ENCODE measurements at regions not wholly inside any gene's neighbourhood (a gene's known extent, or its start where the extent isn't known, plus 50 kb on each side); places are given as distances from the start of the nearest gene placed in this dataset.

- H3K4me1 ChIP-seq = no peaks in the 10 kb centered on the region
- H3K36me3 ChIP-seq = no peaks in the 10 kb centered on the region
- no peak overlapping the region for H3K4me3 ChIP-seq
- no peak overlapping the region for H3K27ac ChIP-seq
- DNase-seq = no peak
- H3K9me3 ChIP-seq (replicated peaks) = no peaks in the 10 kb centered on the region
- H3K27me3 ChIP-seq = no peaks in the 10 kb centered on the region
Measured at GRCh38 chr6:114577109-114577508, 234.3 kb upstream of the HS3ST5 start.

GRCh38 chr6:114576330-114576729 lies 233.5 kb upstream of the HS3ST5 start:
- Histone ChIP-seq H3K4me3 (no peak overlapping the region), H3K36me3 (no peaks in the 10 kb centered on the region), H3K27ac (no peak overlapping the region), H3K9me3 (replicated peaks) (no peaks in the 10 kb centered on the region), H3K27me3 (no peaks in the 10 kb centered on the region), H3K4me1 (no peaks in the 10 kb centered on the region)
- DNase-seq = no peak

- H3K4me1 ChIP-seq = no peaks in the 10 kb centered on the region
- no peaks in the 10 kb centered on the region for H3K9me3 ChIP-seq (replicated peaks)
- DNase-seq = no peak
Measured at GRCh38 chr6:114569669-114570068, 226.8 kb upstream of the HS3ST5 start.

GRCh38 chr6:114564302-114564933 lies 221.6 kb upstream of the HS3ST5 start:
- Histone ChIP-seq H3K27ac (no peak overlapping the region), H3K9me3 (replicated peaks) (no peaks in the 10 kb centered on the region), H3K27me3 (no peaks in the 10 kb centered on the region), H3K4me3 (no peak overlapping the region), H3K4me1 (no peaks in the 10 kb centered on the region), H3K36me3 (no peaks in the 10 kb centered on the region)
- no peak for DNase-seq

More at GRCh38 chr6:114569669-114570068, 226.8 kb upstream of the HS3ST5 start:
- H3K4me3 ChIP-seq = no peak overlapping the region
- H3K36me3 ChIP-seq = no peaks in the 10 kb centered on the region
- H3K27ac ChIP-seq = no peak overlapping the region
- no peaks in the 10 kb centered on the region for H3K27me3 ChIP-seq

- no peaks in the 10 kb centered on the region; the same call in 1 of the 2 replicates for H3K27me3 ChIP-seq
- no peaks in the 10 kb centered on the region for H3K36me3 ChIP-seq
- no peak for DNase-seq
- no peak overlapping the region for H3K4me3 ChIP-seq
- H3K27ac ChIP-seq = no peak overlapping the region
- H3K4me1 ChIP-seq = no peaks in the 10 kb centered on the region
- H3K9me3 ChIP-seq (replicated peaks) = no peaks in the 10 kb centered on the region
Measured at GRCh38 chr6:114559419-114559818, 216.6 kb upstream of the HS3ST5 start.

GRCh38 chr6:114558153-114558552 lies 215.3 kb upstream of the HS3ST5 start:
- no peak for DNase-seq
- H3K36me3 ChIP-seq = no peaks in the 10 kb centered on the region
- H3K4me1 ChIP-seq = no peaks in the 10 kb centered on the region
- H3K9me3 ChIP-seq (replicated peaks) = no peaks in the 10 kb centered on the region
- H3K27ac ChIP-seq = no peak overlapping the region
- H3K27me3 ChIP-seq = no peaks in the 10 kb centered on the region; the same call in 1 of the 2 replicates
- H3K4me3 ChIP-seq = no peak overlapping the region

- no peaks in the 10 kb centered on the region for H3K36me3 ChIP-seq
- H3K4me3 ChIP-seq = no peak overlapping the region
- H3K27ac ChIP-seq = no peak overlapping the region
- H3K9me3 ChIP-seq (replicated peaks) = no peaks in the 10 kb centered on the region
- no peaks in the 10 kb centered on the region; the same call in 1 of the 2 replicates for H3K27me3 ChIP-seq
- no peak for DNase-seq
- no peaks in the 10 kb centered on the region for H3K4me1 ChIP-seq
Measured at GRCh38 chr6:114556846-114557488, 214.1 kb upstream of the HS3ST5 start.

GRCh38 chr6:114550316-114550715 lies 207.5 kb upstream of the HS3ST5 start:
- no peaks in the 10 kb centered on the region for H3K27me3 ChIP-seq
- DNase-seq = no peak
- H3K4me3 ChIP-seq = no peak overlapping the region
- no peaks in the 10 kb centered on the region for H3K9me3 ChIP-seq (replicated peaks)
- no peaks in the 10 kb centered on the region for H3K36me3 ChIP-seq
- no peak overlapping the region for H3K27ac ChIP-seq
- no peaks in the 10 kb centered on the region for H3K4me1 ChIP-seq

GRCh38 chr6:114543696-114544095 lies 200.9 kb upstream of the HS3ST5 start:
- H3K27ac ChIP-seq = no peak overlapping the region
- H3K9me3 ChIP-seq (replicated peaks) = no peaks in the 10 kb centered on the region
- DNase-seq = no peak
- H3K36me3 ChIP-seq = no peaks in the 10 kb centered on the region
- no peaks in the 10 kb centered on the region for H3K27me3 ChIP-seq
- no peaks in the 10 kb centered on the region for H3K4me1 ChIP-seq
- no peak overlapping the region for H3K4me3 ChIP-seq

- Histone ChIP-seq H3K36me3 (no peaks in the 10 kb centered on the region), H3K27me3 (no peaks in the 10 kb centered on the region), H3K27ac (no peak overlapping the region), H3K4me1 (no peaks in the 10 kb centered on the region), H3K9me3 (replicated peaks) (no peaks in the 10 kb centered on the region), H3K4me3 (no peak overlapping the region)
- no peak for DNase-seq
Measured at GRCh38 chr6:114541794-114542193, 199.0 kb upstream of the HS3ST5 start.

GRCh38 chr6:114537977-114538376 lies 195.2 kb upstream of the HS3ST5 start:
- no peaks in the 10 kb centered on the region for H3K36me3 ChIP-seq
- no peaks in the 10 kb centered on the region for H3K4me1 ChIP-seq
- no peak overlapping the region for H3K4me3 ChIP-seq
- H3K27me3 ChIP-seq = no peaks in the 10 kb centered on the region
- H3K27ac ChIP-seq = no peak overlapping the region
- DNase-seq = no peak
- no peaks in the 10 kb centered on the region for H3K9me3 ChIP-seq (replicated peaks)

- Histone ChIP-seq H3K27me3 (no peaks in the 10 kb centered on the region), H3K9me3 (replicated peaks) (no peaks in the 10 kb centered on the region), H3K27ac (no peak overlapping the region), H3K4me3 (no peak overlapping the region), H3K36me3 (no peaks in the 10 kb centered on the region), H3K4me1 (no peaks in the 10 kb centered on the region)
- no peak for DNase-seq
Measured at GRCh38 chr6:114534813-114535212, 192.0 kb upstream of the HS3ST5 start.

- Histone ChIP-seq H3K27ac (no peak overlapping the region), H3K36me3 (no peaks in the 10 kb centered on the region), H3K4me3 (no peak overlapping the region), H3K27me3 (no peaks in the 10 kb centered on the region), H3K9me3 (replicated peaks) (no peaks in the 10 kb centered on the region), H3K4me1 (0 out of 2 replicates have a peak, but pooled peaks cover 3% of the 10 kb centered on the region)
- DNase-seq = no peak
Measured at GRCh38 chr6:114524081-114524480, 181.3 kb upstream of the HS3ST5 start.

- no peaks in the 10 kb centered on the region for H3K36me3 ChIP-seq
- H3K27ac ChIP-seq = no peak overlapping the region
- H3K4me1 ChIP-seq = 0 out of 2 replicates have a peak, but pooled peaks cover 3% of the 10 kb centered on the region
- DNase-seq = no peak
- H3K27me3 ChIP-seq = no peaks in the 10 kb centered on the region
- H3K9me3 ChIP-seq (replicated peaks) = no peaks in the 10 kb centered on the region
- no peak overlapping the region for H3K4me3 ChIP-seq
Measured at GRCh38 chr6:114523508-114523907, 180.7 kb upstream of the HS3ST5 start.

- H3K27me3 ChIP-seq = no peaks in the 10 kb centered on the region
- H3K9me3 ChIP-seq (replicated peaks) = no peaks in the 10 kb centered on the region
- no peak for DNase-seq
- H3K36me3 ChIP-seq = no peaks in the 10 kb centered on the region
- H3K27ac ChIP-seq = no peak overlapping the region
- 0 out of 2 replicates have a peak, but pooled peaks cover 1% of the 10 kb centered on the region for H3K4me1 ChIP-seq
- H3K4me3 ChIP-seq = no peak overlapping the region
Measured at GRCh38 chr6:114521926-114522325, 179.1 kb upstream of the HS3ST5 start.

GRCh38 chr6:114520976-114521375 lies 178.2 kb upstream of the HS3ST5 start:
- no peak overlapping the region for H3K27ac ChIP-seq
- H3K27me3 ChIP-seq = no peaks in the 10 kb centered on the region
- no peak overlapping the region for H3K4me3 ChIP-seq
- H3K36me3 ChIP-seq = no peaks in the 10 kb centered on the region
- DNase-seq = no peak
- H3K9me3 ChIP-seq (replicated peaks) = no peaks in the 10 kb centered on the region
- no peaks in the 10 kb centered on the region for H3K4me1 ChIP-seq

Measured in SJCRH30 (cell line).